Endothelial cell (in vitro differentiated cells): ENCODE measurements at regions not wholly inside any gene's neighbourhood (a gene's known extent, or its start where the extent isn't known, plus 50 kb on each side); places are given as distances from the start of the nearest gene placed in this dataset.

Experiments used
- DNase-seq: peaks from one replicate; pipeline ENCODE4 v3.0.0; 2021; ENCODE audit warnings: low spot score
- H3K27ac Mint-ChIP-seq: one replicate; pipeline ENCODE4 v1.8.0; 2021; ENCODE audit warnings: mixed read lengths, inconsistent platforms; ENCODE audit not compliant: unreplicated experiment
- H3K27me3 Mint-ChIP-seq: one replicate; pipeline ENCODE4 v1.8.0; 2021; ENCODE audit warnings: mild to moderate bottlenecking, moderate library complexity, mixed read lengths, inconsistent platforms; ENCODE audit not compliant: unreplicated experiment
- H3K36me3 Mint-ChIP-seq: one replicate; pipeline ENCODE4 v1.8.0; 2021; ENCODE audit warnings: mild to moderate bottlenecking, low read depth, mixed read lengths, inconsistent platforms; ENCODE audit not compliant: unreplicated experiment
- H3K4me1 Mint-ChIP-seq: one replicate; pipeline ENCODE4 v1.8.0; 2021; ENCODE audit warnings: mild to moderate bottlenecking, mixed read lengths, inconsistent platforms; ENCODE audit not compliant: unreplicated experiment
- H3K4me3 Mint-ChIP-seq: one replicate; pipeline ENCODE4 v1.8.0; 2021; ENCODE audit warnings: mild to moderate bottlenecking, mixed read lengths, inconsistent platforms; ENCODE audit not compliant: unreplicated experiment
- H3K9me3 Mint-ChIP-seq: one replicate; pipeline ENCODE4 v1.8.0; 2021; ENCODE audit warnings: mixed read lengths, inconsistent platforms; ENCODE audit not compliant: unreplicated experiment
- TF ChIP-seq, protein P1 (sequence below): fragments of 200-600 bp; sonication (generic); IDR thresholded peaks from one replicate; pipeline ENCODE4 v1.5.0; 2021; ENCODE audit warnings: antibody characterized with exemption; ENCODE audit not compliant: unreplicated experiment

GRCh38 chr12:66739940-66740651, 61.2 kb upstream of the GRIP1 start:
- no peaks in the 10 kb centered on the region for H3K9me3 Mint-ChIP-seq
- H3K27me3 Mint-ChIP-seq = no peaks in the 10 kb centered on the region
- H3K4me1 Mint-ChIP-seq = peaks cover 11% of the 10 kb centered on the region
- H3K36me3 Mint-ChIP-seq = no peaks in the 10 kb centered on the region
- no peak for DNase-seq
- H3K4me3 Mint-ChIP-seq = no peak overlapping the region
- no peak overlapping the region for H3K27ac Mint-ChIP-seq
- TF ChIP-seq, protein P1, sequence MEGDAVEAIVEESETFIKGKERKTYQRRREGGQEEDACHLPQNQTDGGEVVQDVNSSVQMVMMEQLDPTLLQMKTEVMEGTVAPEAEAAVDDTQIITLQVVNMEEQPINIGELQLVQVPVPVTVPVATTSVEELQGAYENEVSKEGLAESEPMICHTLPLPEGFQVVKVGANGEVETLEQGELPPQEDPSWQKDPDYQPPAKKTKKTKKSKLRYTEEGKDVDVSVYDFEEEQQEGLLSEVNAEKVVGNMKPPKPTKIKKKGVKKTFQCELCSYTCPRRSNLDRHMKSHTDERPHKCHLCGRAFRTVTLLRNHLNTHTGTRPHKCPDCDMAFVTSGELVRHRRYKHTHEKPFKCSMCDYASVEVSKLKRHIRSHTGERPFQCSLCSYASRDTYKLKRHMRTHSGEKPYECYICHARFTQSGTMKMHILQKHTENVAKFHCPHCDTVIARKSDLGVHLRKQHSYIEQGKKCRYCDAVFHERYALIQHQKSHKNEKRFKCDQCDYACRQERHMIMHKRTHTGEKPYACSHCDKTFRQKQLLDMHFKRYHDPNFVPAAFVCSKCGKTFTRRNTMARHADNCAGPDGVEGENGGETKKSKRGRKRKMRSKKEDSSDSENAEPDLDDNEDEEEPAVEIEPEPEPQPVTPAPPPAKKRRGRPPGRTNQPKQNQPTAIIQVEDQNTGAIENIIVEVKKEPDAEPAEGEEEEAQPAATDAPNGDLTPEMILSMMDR = no peak

- TF ChIP-seq, protein P1 = no peak
- H3K27ac Mint-ChIP-seq = no peak overlapping the region
- no peaks in the 10 kb centered on the region for H3K27me3 Mint-ChIP-seq
- H3K4me1 Mint-ChIP-seq = peaks cover 11% of the 10 kb centered on the region
- no peak overlapping the region for H3K4me3 Mint-ChIP-seq
- H3K36me3 Mint-ChIP-seq = no peaks in the 10 kb centered on the region
- H3K9me3 Mint-ChIP-seq = no peaks in the 10 kb centered on the region
- no peak for DNase-seq
Observed at GRCh38 chr12:66740732-66741131, 61.9 kb upstream of the GRIP1 start.

DNA sequence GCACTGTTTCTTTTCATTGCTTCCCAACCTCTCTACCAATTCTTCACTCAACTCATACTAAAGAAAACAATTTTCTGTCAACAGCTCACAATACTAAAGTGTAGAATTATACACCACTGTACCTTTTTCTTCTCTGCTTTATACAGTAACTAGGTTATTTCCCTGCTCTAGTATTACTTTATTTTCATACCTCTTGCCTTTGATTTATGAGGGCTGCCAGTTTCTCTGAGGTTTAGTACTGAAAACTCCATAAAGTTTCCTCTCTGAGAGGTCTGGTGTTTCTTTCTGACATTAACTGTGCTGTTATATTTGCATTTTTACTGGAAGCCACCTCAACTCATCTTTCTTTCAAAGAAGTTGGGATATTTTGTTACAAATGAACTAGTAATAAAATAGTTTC, 63.0 kb upstream of the GRIP1 start:
- Mint-ChIP-seq H3K9me3 (no peaks in the 10 kb centered on the region), H3K36me3 (no peaks in the 10 kb centered on the region)

DNA sequence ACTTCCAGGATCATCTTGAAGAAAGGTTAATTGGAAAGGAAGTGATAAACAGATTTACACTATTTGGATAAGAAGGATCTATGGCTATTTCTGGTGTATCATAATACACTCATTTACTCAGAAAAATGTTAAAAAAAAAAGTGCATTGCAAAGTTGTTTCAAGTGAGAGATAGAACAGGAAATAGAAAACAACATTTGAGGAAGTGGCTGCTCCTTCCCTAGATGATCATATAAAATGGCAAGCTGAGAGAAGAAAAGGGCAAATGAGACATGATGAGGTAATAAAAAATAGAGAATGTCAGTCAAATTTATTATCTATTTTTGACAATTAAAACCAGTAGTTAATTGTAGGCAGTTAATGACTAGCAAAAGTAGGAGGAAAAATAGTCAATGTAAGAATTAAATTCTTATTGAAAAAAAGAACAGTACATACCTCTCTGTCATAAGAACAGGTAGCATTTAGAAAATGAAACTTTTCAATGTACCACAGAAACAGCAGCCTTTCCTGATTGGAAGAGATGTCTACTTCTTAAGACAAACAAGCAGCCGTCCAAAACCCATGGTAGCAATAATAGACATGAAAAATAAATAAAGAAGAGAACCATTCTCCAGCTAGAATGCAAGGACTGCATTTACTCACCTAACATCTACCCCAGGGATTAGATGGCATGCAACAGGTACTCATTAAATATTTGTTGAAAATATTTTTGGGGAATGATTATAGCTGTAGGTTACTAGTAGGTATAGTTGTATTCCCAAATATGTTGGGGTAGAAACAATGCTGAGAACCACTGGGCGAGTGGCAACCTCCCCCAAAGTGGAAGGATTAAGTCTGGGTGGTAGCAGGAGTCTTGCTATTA, 63.9 kb upstream of the GRIP1 start:
- H3K9me3 Mint-ChIP-seq = no peaks in the 10 kb centered on the region
- H3K36me3 Mint-ChIP-seq = no peaks in the 10 kb centered on the region
- peaks cover 2% of the 10 kb centered on the region for H3K27me3 Mint-ChIP-seq
- no peak overlapping the region for H3K27ac Mint-ChIP-seq
- H3K4me3 Mint-ChIP-seq = no peak overlapping the region
- TF ChIP-seq, protein P1 = no peak
- no peak for DNase-seq
- H3K4me1 Mint-ChIP-seq = peaks cover 11% of the 10 kb centered on the region

More for the DNA sequence above, 63.0 kb upstream of the GRIP1 start:
- TF ChIP-seq, protein P1 = no peak
- no peak for DNase-seq
- Mint-ChIP-seq H3K27me3 (peaks cover 2% of the 10 kb centered on the region), H3K4me3 (no peak overlapping the region), H3K4me1 (peaks cover 11% of the 10 kb centered on the region), H3K27ac (no peak overlapping the region)

- no peak for DNase-seq
- Mint-ChIP-seq H3K27ac (no peak overlapping the region), H3K9me3 (no peaks in the 10 kb centered on the region), H3K4me1 (peaks cover 11% of the 10 kb centered on the region), H3K4me3 (no peak overlapping the region), H3K36me3 (no peaks in the 10 kb centered on the region), H3K27me3 (peaks cover 2% of the 10 kb centered on the region)
- TF ChIP-seq, protein P1 = no peak
Observed at GRCh38 chr12:66744461-66744860, 65.6 kb upstream of the GRIP1 start.
